HG03571 (cell line): ENCODE measurements at regions not wholly inside any gene's neighbourhood (a gene's known extent, or its start where the extent isn't known, plus 50 kb on each side); places are given as distances from the start of the nearest gene placed in this dataset.
"Not testable (repeated sequence)": the region's sequence is repeated elsewhere in the genome, so short reads cannot be mapped to it uniquely, and the experiment has no call there.

Experiments used
- ATAC-seq: cut with Tn5 transposase; IDR thresholded peaks from one replicate; pipeline ENCODE4 v1.9.1; 2021; ENCODE audit not compliant: unreplicated experiment

DNA sequence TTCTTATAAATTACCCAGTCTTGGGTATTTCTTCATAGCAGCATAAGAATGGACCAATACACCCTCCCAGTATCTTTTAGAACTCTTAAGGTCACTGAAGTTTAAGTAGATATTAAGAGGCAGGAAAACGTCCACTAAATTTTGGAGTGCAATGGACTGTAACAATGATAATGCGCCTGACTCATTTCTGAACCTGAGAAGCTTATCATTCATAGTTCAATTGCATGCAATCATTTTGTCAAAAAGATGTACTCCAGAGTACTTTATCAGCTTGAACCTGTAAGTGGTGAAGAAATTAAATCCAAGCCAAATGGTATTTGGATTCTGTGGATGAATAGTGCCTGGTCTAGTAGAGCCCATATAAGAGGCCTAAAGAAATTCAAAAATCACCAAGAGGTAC, 196.5 kb upstream of the CDH9 start:
- no peak for ATAC-seq

DNA sequence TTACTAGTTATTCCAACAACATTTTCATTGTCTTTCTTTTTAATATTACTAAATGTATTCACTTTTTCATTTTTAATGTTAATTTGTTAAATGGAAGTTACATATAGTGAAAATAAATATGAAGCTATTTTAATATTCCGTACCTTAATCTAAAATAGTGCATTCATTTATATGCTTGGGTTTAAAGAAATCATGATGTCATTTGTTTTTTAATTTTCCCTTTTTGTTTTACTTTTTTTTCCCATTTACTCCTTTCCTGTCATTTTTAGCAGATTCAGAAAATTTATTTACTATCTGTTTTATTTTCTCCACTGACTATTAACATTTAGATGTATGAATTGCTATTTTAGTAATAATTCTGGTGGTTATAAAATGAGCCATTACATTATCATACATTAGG, 183.0 kb upstream of the CDH9 start:
- ATAC-seq = no peak

DNA sequence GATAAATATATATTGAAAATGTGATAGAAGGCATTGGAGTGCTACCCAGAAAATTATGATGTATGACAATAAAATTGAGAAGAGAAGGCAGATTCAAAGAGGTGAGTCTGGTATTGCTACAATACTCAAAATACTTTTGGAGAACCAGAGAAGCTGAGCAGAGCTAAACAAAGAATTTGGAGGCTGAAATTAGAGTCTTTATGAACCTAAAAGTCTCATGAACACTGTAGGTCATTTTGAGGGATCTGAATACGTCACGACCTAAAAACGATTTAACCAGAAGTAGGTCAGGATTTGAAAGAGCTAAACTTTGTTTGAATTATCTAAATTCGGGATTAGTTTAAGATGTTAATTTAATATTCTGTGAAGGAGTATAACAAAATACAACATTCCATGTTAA, 182.4 kb upstream of the CDH9 start:
- ATAC-seq = no peak

DNA sequence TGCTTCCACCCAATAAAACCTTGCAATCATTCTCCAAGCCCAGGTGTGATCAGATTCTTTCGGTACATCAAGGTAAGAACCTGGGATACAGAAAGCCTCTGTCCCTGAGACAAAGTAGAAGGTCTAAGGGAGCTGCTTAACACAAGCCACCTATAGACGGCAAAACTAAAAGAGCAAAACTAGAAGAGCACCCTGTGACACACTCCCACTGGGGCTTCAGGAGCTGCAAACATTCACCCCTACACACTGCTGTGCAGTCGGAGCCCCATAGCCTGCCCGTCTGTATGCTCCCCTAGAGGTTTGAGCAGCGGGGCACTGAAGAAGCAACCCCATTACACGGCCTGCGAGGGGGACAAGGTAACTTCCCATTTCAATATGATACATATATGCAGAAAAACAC, 179.6 kb upstream of the CDH9 start:
- ATAC-seq = no peak

DNA sequence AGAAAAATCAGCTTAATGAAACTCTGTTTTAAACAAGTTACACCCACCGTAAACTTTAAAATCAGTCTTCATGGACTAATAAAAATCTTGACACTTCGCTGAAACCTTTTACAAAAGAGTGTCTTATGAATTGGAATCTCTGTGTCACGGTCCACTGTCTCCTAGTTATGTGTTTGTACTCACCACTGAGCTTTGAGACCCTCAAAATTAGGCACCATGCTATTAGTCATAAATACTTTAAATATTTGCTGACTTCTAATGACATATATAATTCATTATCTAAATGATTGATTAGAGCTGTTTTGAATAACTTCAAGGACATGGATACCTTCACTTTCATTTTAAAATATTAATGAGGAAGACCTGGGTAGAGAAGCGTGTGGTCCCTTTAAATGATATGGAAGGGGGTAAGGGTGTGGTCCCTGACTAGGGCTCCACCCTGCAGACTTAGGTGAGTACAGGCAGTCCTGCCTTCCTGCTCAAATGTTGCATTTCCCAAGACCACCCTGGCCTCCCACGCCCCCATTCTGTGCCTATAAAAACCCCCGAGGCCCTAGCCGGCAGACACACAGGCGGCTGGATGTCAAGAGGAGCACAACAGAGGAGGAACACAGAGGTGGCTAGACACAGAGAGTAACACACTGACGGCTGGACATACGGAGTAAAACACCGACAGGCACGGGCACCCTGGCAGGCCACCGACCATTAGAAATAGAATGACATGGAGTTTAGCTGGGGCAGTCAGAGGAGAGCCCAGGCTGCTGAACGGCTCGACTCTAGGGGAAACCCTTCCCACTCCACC, 179.0 kb upstream of the CDH9 start:
- ATAC-seq = no peak

DNA sequence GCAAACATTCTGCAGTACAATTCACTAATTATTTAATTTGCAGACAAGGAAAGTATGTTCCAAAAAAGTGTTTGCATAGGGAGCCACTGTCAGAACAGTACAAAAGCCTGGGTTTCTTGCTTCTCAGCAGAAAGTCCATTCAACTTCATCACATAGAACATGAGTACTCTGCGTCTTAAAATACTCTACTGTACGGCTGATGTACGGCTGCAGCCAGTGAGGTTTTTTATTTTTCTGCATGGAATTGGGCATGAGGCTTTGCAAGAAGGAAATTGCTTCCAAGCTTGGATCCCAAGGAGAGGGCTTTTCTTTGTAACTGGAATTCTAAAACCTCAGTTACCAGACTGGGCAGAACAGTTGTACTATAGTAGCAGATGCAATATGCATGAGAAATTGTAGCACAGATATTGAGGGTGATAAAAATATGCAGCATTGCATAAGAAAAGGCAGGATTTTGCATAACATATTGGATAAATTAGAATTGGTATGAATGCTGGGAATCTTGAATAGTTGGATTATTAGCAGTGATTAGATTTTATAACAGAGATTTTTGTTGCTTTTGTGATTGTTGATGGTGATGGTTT, 178.1 kb upstream of the CDH9 start:
- no peak for ATAC-seq

DNA sequence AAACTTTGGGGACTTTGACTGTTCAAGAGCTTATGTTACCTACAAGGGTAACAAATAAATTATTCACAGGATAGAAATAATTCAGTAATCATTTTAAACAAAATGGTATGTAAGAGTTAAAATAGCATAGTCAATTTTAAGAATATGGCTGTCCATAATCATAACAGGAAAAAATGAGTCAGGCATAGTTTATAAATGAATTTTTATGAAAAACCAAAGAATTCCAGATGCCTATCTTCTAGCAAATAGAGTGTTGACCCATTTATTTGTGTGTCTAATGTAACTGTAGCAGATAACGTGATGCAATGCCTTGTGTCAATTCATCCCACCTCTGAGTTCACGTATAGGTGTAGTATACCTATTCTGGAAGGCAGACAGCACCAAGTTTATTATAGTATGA, 169.7 kb upstream of the CDH9 start:
- no peak for ATAC-seq

DNA sequence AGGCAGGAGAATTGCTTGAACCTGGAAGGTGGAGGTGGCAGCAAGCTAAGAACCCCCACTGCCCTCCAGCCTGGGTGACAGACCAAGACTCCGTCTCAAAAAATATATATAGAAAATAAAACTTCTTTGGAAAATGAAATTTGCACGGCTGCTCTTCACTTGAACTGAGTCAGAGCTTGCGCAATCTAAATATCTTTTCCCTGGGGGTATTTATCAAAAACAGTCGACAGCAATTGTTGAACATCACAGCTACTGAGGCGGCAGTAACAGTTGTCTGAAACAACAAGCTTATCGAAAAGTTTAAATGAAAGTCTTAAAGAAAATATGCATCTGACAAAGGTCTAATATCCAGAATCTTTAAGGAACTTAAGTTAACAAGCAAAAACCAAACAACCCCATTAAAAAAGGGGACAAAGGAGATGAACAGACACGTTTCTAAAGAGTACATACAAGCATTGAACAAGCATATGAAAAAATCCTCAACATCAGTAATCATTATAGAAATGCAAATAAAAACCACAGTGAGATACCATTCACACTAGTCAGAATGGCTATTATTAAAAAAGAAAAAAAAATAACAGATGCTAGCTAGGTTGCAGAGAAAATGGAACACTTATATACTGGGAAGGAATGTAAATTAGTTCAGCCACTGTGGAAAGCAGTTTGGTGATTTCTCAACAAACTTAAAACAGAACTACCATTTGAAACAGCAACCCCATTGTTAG, 153.6 kb upstream of the CDH9 start:
- no peak for ATAC-seq

DNA sequence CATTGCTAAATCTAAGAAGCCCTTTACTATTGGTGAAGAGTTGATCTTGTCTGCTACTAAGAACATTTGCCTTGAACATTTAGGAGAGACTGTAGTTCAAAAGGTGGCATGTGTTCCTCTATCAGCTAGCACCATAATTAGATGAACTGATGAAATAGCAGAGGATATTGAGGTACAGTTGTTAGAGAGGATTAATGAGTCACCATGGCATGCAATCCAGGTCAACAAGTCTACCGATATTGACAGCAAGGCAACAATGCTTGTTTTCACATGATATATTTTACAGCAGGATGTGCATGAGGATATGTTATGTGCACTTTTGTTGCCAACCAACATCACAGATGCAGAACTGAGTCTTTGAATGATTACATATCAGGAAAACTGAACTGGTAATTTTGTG, 134.3 kb upstream of the CDH9 start:
- ATAC-seq = no peak

DNA sequence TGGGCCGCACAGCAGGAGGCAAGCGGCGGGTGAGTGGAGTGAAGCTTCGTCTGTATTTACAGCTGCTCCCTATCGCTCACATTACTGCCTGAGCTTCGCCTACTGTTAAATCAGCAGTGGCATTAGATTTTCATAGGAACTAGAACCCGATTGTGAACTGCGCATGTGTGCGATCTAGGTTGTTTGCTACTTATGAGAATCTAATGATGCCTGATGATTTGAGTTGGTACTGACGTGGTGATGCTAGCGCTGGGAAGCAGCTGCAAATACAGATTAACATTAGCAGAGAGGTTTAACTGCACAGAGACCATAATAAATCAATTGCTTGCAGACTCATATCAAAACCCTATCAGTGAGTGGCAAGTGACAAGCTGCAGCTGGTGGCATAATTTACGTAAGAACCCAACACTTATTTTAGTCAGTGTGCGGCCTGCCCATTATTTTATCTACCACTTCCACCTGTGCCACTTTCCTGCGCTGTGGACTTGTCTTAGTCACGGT, 133.4 kb upstream of the CDH9 start:
- ATAC-seq = no peak

DNA sequence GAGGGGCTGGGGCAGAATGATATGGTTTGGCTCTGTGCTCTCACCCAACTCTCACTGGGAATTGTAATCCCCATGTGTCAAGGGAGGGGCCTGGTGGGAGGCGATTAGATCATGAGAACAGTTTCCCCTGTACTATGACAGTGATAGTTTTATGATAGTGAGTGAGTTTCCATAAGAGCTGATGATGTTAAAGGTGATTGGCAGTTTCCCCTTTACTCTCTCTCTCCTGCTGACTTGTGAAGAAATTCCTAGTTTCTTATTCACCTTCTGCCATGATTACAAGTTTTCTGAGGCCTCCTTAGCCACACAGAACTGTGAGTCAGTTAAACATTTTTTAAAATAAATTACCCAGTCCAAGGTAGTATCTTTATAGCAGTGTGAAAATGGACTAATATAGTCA, 120.4 kb upstream of the CDH9 start:
- ATAC-seq = no peak

DNA sequence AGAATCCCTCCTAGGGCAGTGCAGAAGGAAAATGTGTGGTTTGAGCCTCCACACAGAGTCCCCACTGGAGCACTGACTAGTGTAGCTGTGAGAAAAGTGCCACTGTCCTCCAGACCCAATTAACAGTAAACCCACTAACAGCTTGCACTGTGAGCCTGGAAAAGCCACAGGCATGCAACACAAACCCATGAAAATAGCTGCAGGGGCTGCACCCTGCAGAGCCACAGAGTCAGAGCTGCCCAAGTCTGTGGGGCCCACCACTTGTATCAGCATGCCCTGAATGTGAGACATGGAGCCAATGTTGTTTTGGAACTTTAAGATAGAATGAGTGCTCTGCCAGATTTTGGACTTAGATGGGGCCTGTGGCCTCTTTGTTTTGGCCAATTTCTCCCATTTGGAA, 119.8 kb upstream of the CDH9 start:
- ATAC-seq = no peak

DNA sequence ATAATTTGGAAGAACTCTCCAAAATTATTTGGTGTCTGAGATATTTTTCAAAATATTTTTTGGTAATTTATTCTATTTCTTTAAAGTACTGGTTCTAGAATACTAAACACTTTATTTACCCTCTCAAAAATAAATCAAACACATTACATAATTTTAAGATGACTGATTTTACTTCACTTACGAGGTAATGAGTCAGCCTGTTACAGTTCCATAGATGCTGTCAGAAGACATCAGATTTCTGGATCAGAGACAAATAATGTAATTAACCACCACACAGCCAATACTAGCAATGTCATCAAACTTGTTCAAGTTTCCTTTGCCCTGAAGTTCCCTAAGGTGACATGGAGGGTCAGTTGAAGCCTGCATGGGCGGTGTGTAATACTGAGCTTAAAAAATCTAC, 106.1 kb upstream of the CDH9 start:
- no peak for ATAC-seq

DNA sequence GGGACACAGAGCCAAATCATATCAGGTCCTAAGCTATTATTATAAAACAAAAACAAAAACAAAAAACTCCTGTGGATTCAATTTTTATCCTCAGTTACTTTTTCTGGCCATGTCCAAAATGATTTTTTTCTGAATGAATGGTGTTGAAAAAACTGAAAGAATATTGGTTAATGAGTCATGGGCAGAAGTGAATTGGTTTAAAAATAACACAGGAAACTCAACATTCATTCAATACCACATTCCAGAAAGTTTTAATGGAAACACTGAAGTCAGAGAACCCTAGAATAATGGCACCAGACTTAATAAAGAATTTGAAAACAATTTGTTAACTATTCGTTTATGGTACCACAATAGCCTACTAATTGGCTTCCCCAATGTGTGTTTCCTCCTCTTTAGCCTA, 102.4 kb upstream of the CDH9 start:
- ATAC-seq = no peak

DNA sequence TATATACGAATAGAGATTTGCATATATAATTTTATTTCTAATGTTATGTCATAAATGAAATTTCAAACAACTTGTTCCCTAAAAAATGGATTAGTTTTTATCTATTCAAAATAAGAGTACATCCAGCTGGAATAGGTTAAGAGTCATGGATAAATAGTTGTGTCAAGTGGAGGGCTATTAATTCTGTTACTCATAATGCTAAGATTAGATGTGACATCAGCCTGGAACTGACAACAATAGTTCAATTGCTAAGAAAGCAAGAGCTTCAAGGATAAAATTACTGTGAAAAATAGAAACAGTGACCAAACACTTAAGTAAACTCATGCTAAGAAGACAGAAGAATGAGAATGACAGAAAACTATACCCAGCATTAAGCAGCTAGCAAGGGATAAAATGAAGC, 92.2 kb upstream of the CDH9 start:
- no peak for ATAC-seq

DNA sequence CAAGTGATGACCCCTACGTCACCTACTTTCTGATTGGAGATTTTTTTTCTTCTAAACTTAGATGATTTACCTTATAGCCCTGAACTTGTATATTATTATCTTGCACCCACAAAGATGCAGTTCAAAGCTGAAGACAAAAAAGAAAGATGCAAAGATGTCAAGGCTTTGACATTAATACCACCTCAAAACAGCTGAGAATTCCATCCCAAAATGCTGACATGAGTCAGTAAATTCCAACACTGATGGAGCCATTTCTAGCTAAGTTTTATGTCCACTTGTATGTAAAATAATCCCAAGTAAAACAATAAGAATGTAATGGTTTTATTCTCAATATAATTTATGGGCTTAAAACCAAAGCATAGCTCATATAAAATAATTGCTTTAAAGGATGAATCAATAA, 91.5 kb upstream of the CDH9 start:
- no peak for ATAC-seq

DNA sequence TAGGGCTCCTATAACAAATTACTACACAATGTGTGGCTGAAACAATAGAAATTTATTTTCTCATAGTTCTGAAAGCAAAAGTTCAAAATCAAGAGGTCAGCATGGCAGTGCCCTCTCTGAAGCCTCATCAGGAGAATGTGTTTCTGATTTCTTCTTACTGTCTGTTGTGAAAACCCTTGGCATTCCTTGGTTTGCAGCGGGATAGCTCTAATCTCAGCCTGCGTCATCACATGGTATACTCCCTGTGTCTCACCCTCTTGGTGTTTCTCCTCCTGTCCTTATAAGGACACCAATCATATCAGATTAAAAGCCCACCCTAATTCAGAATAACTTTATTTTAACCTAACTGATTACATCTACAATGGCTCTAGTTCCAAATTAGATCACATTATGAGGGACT, 87.5 kb upstream of the CDH9 start:
- ATAC-seq = no peak

DNA sequence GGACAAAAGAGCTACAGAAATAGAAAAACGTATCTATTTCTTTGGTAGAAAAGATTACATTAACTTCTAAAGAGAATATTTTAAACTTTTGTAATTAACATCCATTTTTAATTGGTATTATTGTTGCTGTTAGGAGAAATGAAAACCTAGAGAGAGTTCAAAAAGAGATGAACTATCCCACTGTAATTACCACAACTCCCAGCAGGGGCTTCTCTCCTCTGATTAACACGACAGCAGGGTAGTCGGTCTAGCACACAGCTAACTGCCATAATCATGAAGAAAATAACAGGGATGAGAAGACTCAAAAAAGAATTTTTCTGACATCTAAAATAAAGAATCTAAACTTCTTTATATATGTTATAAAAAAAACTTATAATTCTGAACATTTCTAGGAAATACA, 86.2 kb upstream of the CDH9 start:
- no peak for ATAC-seq

DNA sequence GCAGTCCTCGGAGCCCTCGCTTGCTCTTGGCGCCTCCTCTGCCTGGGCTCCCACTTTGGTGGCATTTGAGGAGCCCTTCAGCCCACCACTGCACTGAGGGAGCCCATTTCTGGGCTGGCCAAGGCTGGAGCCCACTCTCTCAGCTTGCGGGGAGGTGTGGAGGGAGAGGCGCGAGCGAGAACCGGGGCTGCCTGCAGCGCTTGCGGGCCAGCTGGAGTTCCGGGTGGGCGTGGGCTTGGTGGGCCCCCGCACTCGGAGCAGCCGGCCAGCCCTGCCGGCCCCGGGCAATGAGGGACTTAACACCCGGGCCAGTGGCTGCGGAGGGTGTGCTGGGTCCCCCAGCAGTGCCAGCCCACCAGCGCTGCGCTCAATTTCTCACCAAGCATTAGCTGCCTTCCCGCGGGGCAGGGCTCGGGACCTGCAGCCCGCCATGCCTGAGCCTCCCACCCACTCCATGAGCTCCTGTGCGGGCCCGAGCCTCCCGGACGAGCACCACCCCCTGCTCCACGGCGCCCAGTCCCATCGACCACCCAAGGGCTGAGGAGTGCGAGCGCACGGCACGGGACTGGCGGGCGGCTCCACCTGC, 81.4 kb upstream of the CDH9 start:
- ATAC-seq = not testable (repeated sequence)

DNA sequence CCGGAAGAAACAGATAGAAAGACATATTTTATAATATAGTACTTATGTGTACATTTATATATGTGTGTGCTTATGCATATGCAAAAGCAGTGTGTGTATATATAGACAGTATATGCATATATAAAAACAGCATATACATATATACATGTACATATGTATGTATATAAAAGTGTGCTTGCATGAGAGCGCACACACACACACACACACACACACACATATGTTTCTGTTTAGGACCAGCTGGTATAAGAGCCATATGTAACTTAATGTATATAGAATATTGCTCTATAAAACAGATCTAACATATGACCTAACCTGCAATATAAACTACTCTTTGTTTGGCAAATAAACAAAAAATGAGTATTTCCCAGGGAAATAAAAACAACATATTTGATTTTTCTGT, 65.1 kb upstream of the CDH9 start:
- ATAC-seq = no peak

DNA sequence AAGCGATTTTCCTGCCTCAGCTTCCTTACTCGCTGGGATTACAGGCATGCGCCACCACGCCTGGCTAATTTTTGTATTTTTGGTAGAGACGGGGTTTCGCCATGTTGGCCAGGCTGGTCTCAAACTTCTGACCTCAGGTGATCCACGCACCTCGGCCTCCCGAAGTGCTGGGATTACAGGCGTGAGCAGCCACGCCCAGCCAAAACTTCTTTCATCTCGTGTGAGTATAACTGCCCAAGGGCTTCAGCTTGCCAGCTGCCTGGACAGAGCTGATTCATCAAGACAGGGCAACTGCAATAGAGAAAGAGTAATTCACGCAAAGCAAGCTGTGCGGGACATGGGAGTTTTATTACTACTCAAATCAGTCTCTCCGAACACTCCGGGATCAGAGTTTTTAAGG, 57.4 kb upstream of the CDH9 start:
- ATAC-seq = not testable (repeated sequence)

DNA sequence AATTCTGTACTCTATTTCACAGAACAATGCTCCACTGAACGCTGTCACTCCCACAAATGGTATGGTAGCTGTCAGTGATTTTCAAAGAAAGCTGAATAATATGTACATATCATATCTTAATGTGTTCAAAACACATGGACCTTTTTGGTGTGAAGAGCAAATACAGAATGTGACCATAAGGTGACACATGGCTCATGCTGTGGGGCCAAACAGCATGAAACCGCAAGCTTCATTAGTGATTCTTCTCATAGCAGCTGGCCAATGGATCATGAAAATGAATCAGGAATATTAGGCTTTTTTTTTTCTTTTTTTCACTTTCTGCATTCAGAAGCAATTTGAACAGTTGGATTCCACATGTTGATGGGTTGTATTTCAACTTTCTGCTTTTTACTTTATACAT, 54.9 kb upstream of the CDH9 start:
- ATAC-seq = no peak
